ENCODE measurements at regions not wholly inside any gene's neighbourhood (a gene's known extent, or its start where the extent isn't known, plus 50 kb on each side); places are given as distances from the start of the nearest gene placed in this dataset.

GRCh38 chrX:33465137-33465536, 253.8 kb upstream of the DMD start:
- no peak for DNase-seq (ENCODE audit: low read depth in 2 of 2)

GRCh38 chrX:33457102-33457501, 245.8 kb upstream of the DMD start:
- no peak for DNase-seq (ENCODE audit: low read depth in 2 of 2)

GRCh38 chrX:33447285-33447684, 235.9 kb upstream of the DMD start:
- no peak for DNase-seq (ENCODE audit: low read depth in 2 of 2)

GRCh38 chrX:33434256-33435092, 223.1 kb upstream of the DMD start:
- DNase-seq (ENCODE audit: low read depth in 2 of 2): peak in 1 of 2 donors; percentile 30

GRCh38 chrX:33416273-33416805, 205.0 kb upstream of the DMD start:
- DNase-seq (ENCODE audit: low read depth in 2 of 2): no peak

- no peak for DNase-seq (ENCODE audit: low read depth in 2 of 2)
These were observed 204.1 kb upstream of the DMD start for GRCh38 chrX:33415459-33415858.

- no peak for DNase-seq (ENCODE audit: low read depth in 2 of 2)
These were observed 174.2 kb upstream of the DMD start for GRCh38 chrX:33385546-33385945.

- no peak for DNase-seq (ENCODE audit: low read depth in 2 of 2)
These were observed 168.5 kb upstream of the DMD start for GRCh38 chrX:33379839-33380238.

GRCh38 chrX:33357606-33358005, 146.3 kb upstream of the DMD start:
- DNase-seq (ENCODE audit: low read depth in 2 of 2): no peak

GRCh38 chrX:33339219-33339618, 127.9 kb upstream of the DMD start:
- no peak for DNase-seq (ENCODE audit: low read depth in 2 of 2)

- DNase-seq (ENCODE audit: low read depth in 2 of 2): no peak
These were observed 125.4 kb upstream of the DMD start for GRCh38 chrX:33336783-33337182.

- no peak for DNase-seq (ENCODE audit: low read depth in 2 of 2)
These were observed 121.9 kb upstream of the DMD start for GRCh38 chrX:33333271-33333670.

- DNase-seq (ENCODE audit: low read depth in 2 of 2): no peak
These were observed 119.4 kb upstream of the DMD start for GRCh38 chrX:33330798-33331197.

GRCh38 chrX:33324099-33324498, 112.8 kb upstream of the DMD start:
- DNase-seq (ENCODE audit: low read depth in 2 of 2): no peak

- DNase-seq (ENCODE audit: low read depth in 2 of 2): no peak
These were observed 96.6 kb upstream of the DMD start for GRCh38 chrX:33307911-33308354.

GRCh38 chrX:33298622-33299021, 87.3 kb upstream of the DMD start:
- DNase-seq (ENCODE audit: low read depth in 2 of 2): no peak

- no peak for DNase-seq (ENCODE audit: low read depth in 2 of 2)
These were observed 74.2 kb upstream of the DMD start for GRCh38 chrX:33285550-33285949.

- DNase-seq (ENCODE audit: low read depth in 2 of 2): no peak
These were observed 65.7 kb upstream of the DMD start for GRCh38 chrX:33277046-33277445.

- no peak for DNase-seq (ENCODE audit: low read depth in 2 of 2)
These were observed 62.2 kb upstream of the DMD start for GRCh38 chrX:33273535-33273934.

- DNase-seq (ENCODE audit: low read depth in 2 of 2): no peak
These were observed 61.6 kb upstream of the DMD start for GRCh38 chrX:33272986-33273385.

All from stimulated activated CD4-positive, alpha-beta T cell treated with anti-CD3 and anti-CD28 coated beads, Interleukin-15, amount 100 ng/mL, for 48 hours (primary cell).